Testis (tissue), 2 donors: ENCODE measurements at regions not wholly inside any gene's neighbourhood (a gene's known extent, or its start where the extent isn't known, plus 50 kb on each side); places are given as distances from the start of the nearest gene placed in this dataset.

ENCODE experiments used
- POLR2A ChIP-seq: fragments of 450-650 bp; IDR thresholded peaks from one replicate; pipeline ENCODE4 v1.6.1; 2017; ENCODE audit warnings: antibody characterized with exemption, mild to moderate bottlenecking, moderate library complexity
- TF ChIP-seq, protein P1 (sequence below), 3 experiments: fragments of 450-650 bp in 2 of 3; fragments of 200-600 bp in 1 of 3; sonication (generic) in 1 of 3; IDR thresholded peaks; one replicate each; pipeline ENCODE4 v1.5.1; 2016 to 2019; ENCODE audit warnings: antibody characterized with exemption in 3 of 3, mild to moderate bottlenecking in 2 of 3, moderate library complexity in 1 of 3

DNA sequence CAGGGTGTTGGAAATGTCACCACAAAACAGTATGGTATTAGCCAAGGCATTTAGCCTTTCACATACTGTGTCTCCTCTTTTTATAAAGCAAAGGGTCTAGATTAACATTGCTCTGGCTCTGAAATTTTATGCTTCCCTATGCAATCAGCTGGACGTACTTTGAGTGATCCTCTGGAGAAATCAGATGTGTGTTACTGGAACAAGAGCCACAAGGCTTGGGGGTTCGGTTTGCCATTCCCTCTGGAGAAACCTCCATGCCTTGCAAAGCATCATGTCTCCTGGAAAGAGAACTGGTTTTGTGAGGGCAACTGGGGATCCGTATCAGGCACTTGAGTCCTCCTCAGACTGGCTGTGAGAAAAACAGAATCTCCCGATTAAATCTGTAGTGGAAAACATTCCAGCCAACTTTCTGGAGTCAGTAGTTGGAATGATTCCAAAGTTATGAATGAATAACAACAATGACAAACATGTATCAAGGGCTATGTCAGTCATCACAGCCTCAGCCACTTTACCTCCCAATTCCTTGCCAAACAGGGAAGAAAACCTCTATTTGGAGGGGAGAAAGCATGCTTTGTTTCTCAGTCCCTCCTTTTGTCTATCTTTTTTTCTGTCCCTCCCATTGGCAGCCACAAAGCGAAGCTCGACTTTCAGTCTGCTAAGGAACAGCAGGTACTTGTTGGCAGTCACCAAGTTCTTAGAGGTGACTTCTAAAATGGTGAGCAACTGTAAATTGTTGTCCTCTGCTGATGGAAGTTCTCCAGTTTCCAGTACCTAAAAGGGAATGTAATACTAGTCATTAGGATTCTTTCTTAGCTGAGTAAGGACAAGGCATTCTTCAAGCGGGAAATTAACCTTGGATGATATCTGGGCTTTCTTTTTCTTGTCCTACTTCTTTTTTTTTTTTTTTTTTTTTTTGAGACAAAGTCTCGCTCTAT lies 864.8 kb upstream of the AUTS2 start:
- TF ChIP-seq, protein P1, sequence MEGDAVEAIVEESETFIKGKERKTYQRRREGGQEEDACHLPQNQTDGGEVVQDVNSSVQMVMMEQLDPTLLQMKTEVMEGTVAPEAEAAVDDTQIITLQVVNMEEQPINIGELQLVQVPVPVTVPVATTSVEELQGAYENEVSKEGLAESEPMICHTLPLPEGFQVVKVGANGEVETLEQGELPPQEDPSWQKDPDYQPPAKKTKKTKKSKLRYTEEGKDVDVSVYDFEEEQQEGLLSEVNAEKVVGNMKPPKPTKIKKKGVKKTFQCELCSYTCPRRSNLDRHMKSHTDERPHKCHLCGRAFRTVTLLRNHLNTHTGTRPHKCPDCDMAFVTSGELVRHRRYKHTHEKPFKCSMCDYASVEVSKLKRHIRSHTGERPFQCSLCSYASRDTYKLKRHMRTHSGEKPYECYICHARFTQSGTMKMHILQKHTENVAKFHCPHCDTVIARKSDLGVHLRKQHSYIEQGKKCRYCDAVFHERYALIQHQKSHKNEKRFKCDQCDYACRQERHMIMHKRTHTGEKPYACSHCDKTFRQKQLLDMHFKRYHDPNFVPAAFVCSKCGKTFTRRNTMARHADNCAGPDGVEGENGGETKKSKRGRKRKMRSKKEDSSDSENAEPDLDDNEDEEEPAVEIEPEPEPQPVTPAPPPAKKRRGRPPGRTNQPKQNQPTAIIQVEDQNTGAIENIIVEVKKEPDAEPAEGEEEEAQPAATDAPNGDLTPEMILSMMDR (IDR thresholded peaks at IDR 0.05): no peak
- TF ChIP-seq POLR2A: no peak
